K562 (cell line): ENCODE measurements at regions not wholly inside any gene's neighbourhood (a gene's known extent, or its start where the extent isn't known, plus 50 kb on each side); places are given as distances from the start of the nearest gene placed in this dataset.

Experiments used
- ATAC-seq: fragments of 200-7000 bp; cut with Tn5 transposase; 3 replicates; pipeline ENCODE4 v1.9.1; 2020; ENCODE audit warnings: moderate library complexity
- BruUV-seq: library from RNA; stranded (reverse); fragments of 400-500 nt; replicated peaks from 2 replicates; lab custom pipeline; 2021; lab: Mats Ljungman, UMichigan
- CTCF ChIA-PET: fragments of 300-600 bp; formaldehyde crosslinking; extraction: SDS; loops from one replicate; lab custom pipeline; 2021; ENCODE audit warnings: low intra/inter-chr PET ratio; lab: Yijun Ruan, JAX
- POLR2A ChIA-PET: fragments of 300-600, 350-650 bp; sonication (Branson Sonifier 250); formaldehyde crosslinking; extraction: SDS; loops from one replicate; lab custom pipeline; 2021; ENCODE audit warnings: antibody characterized with exemption, inconsistent platforms; lab: Yijun Ruan, JAX
- DNase-seq, 4 experiments: peaks; one replicate each; pipeline versions ENCODE4 v3.0.0 to v3.0.0-alpha.2; 2011 to 2018; ENCODE audit warnings: low spot score in 3 of 4, mixed read lengths in 3 of 4; ENCODE audit errors: extremely low read depth in 1 of 4
- FAIRE-seq: peaks from 2 replicates; lab custom pipeline; 2011; peaks lifted over from hg19 to GRCh38; lab: Jason Lieb, UNC
- H2AFZ ChIP-seq: 2 replicates; pipeline ENCODE4 v1.6.0; 2011; ENCODE audit warnings: low read depth, low read length, control low read depth, inconsistent platforms
- H3K27ac ChIP-seq: fragments of 200-600 bp; 3 replicates; pipeline ENCODE4 v1.8.0; 2011; ENCODE audit warnings: low read depth, mild to moderate bottlenecking, control low read depth, inconsistent platforms, low read length, moderate library complexity, mixed read lengths; ENCODE audit errors: extremely low read depth
- H3K27me3 ChIP-seq, 2 experiments: fragments of 300-600 bp in 1 of 2; 2 replicates in 1 of 2; 3 replicates in 1 of 2; pipeline versions ENCODE4 v1.6.0 to v1.8.0; 2011; ENCODE audit warnings: inconsistent platforms in 2 of 2, low read length in 2 of 2, mild to moderate bottlenecking in 1 of 2, mixed read lengths in 1 of 2, moderate library complexity in 1 of 2; ENCODE audit not compliant: control insufficient read depth in 2 of 2, insufficient read depth in 2 of 2
- H3K36me3 ChIP-seq: fragments of 300-600 bp; 3 replicates; pipeline ENCODE4 v1.8.0; 2011; ENCODE audit warnings: mild to moderate bottlenecking, low read length, inconsistent platforms; ENCODE audit not compliant: control insufficient read depth, insufficient read depth
- H3K4me1 ChIP-seq, 2 experiments: fragments of 200-600 bp in 1 of 2; replicated peaks in 1 of 2; 2 replicates in 1 of 2; 3 replicates in 1 of 2; pipeline versions ENCODE4 v1.5.1 to v1.8.0; 2011; ENCODE audit warnings: inconsistent platforms in 2 of 2, low read length in 2 of 2, mild to moderate bottlenecking in 1 of 2, mixed read lengths in 1 of 2, moderate library complexity in 1 of 2; ENCODE audit not compliant: control insufficient read depth in 2 of 2, insufficient read depth in 2 of 2
- H3K4me2 ChIP-seq: 2 replicates; pipeline ENCODE4 v1.6.1; 2011; ENCODE audit warnings: low read length, control low read depth, inconsistent platforms, mixed read lengths; ENCODE audit not compliant: insufficient read depth
- H3K4me3 ChIP-seq: fragments of 200-600 bp; sonication (generic), shearing (Covaris generic); 2 replicates; pipeline ENCODE4 v1.5.1; 2016; ENCODE audit warnings: control low read depth, inconsistent platforms
- H3K79me2 ChIP-seq: fragments of 200-600 bp; 3 replicates; pipeline ENCODE4 v1.8.0; 2011; ENCODE audit warnings: low read length, inconsistent platforms; ENCODE audit not compliant: control insufficient read depth, insufficient read depth
- H3K9ac ChIP-seq, 2 experiments: 2 replicates each; pipeline versions ENCODE4 v1.6.0 to v1.6.1; 2011; ENCODE audit warnings: low read depth in 2 of 2, low read length in 2 of 2, control low read depth in 1 of 2, inconsistent platforms in 1 of 2, mild to moderate bottlenecking in 1 of 2, mixed read lengths in 1 of 2; ENCODE audit not compliant: insufficient read depth in 1 of 2
- H3K9me1 ChIP-seq: one replicate; pipeline ENCODE4 v1.6.0; 2011; ENCODE audit warnings: inconsistent platforms, mild to moderate bottlenecking, low read length, moderate library complexity; ENCODE audit not compliant: control insufficient read depth, insufficient read depth
- H3K9me3 ChIP-seq: replicated peaks from 2 replicates; pipeline ENCODE4 v1.5.1; 2011; ENCODE audit warnings: low read depth, low read length, inconsistent platforms; ENCODE audit not compliant: control insufficient read depth, insufficient read depth
- H4K20me1 ChIP-seq: replicated peaks from 2 replicates; pipeline ENCODE4 v1.6.1; 2011; ENCODE audit warnings: low read length, inconsistent platforms, mixed read lengths; ENCODE audit not compliant: control insufficient read depth, insufficient read depth
- CBFB ChIP-seq: sonication (generic); formaldehyde crosslinking; IDR thresholded peaks from 2 replicates; pipeline ENCODE4 v1.4.0; 2020; ENCODE audit warnings: mild to moderate bottlenecking, missing genetic modification reagents
- ETS2 ChIP-seq: IDR thresholded peaks from 2 replicates; pipeline ENCODE4 v1.6.1; 2016; ENCODE audit warnings: borderline replicate concordance, missing genetic modification characterization, mild to moderate bottlenecking, moderate library complexity, missing compliant biosample characterization; ENCODE audit not compliant: poor library complexity, severe bottlenecking
- FOXA3 ChIP-seq, 2 experiments: fragments of 450-650 bp in 1 of 2; sonication (generic) in 1 of 2; formaldehyde crosslinking; IDR thresholded peaks in 1 of 2; conservative IDR thresholded peaks in 1 of 2; 2 replicates each; pipeline versions ENCODE4 v1.4.0 to v1.8.0; 2020 to 2022; ENCODE audit warnings: mild to moderate bottlenecking in 2 of 2, missing genetic modification reagents in 1 of 2
- HCFC1 ChIP-seq: IDR thresholded peaks from 2 replicates; pipeline ENCODE4 v1.6.1; 2012; ENCODE audit warnings: low read depth, low read length, improper control_type of control experiment
- KLF13 ChIP-seq: fragments of 450-650 bp; IDR thresholded peaks from 2 replicates; pipeline ENCODE4 v1.6.1; 2016; ENCODE audit warnings: missing genetic modification characterization, low read depth, mild to moderate bottlenecking, missing compliant biosample characterization, moderate library complexity, borderline replicate concordance
- NFYB ChIP-seq: IDR thresholded peaks from 2 replicates; pipeline ENCODE4 v1.6.1; 2011; ENCODE audit warnings: mild to moderate bottlenecking, moderate library complexity; ENCODE audit not compliant: insufficient read length; ENCODE audit errors: extremely low read depth
- RBFOX2 ChIP-seq: fragments of 200-400 bp; formaldehyde crosslinking; IDR thresholded peaks from 2 replicates; pipeline ENCODE4 v1.6.1; 2017; ENCODE audit warnings: low read depth, mild to moderate bottlenecking, low read length, moderate library complexity
- RBM17 ChIP-seq: fragments of 200-400 bp; formaldehyde crosslinking; IDR thresholded peaks from 2 replicates; pipeline ENCODE4 v1.6.1; 2017; ENCODE audit warnings: low read depth, mild to moderate bottlenecking, low read length, borderline replicate concordance
- RBM22 ChIP-seq: fragments of 200-400 bp; formaldehyde crosslinking; IDR thresholded peaks from 2 replicates; pipeline ENCODE4 v1.6.1; 2018; ENCODE audit warnings: low read length, low read depth; ENCODE audit not compliant: poor library complexity, severe bottlenecking
- SMARCC2 ChIP-seq: fragments of 450-650 bp; IDR thresholded peaks from 2 replicates; pipeline ENCODE4 v1.6.1; 2017; ENCODE audit warnings: antibody characterized with exemption, moderate library complexity, mild to moderate bottlenecking, low read depth
- TCF7L2 ChIP-seq: fragments of 150-350 bp; IDR thresholded peaks from 2 replicates; pipeline ENCODE4 v1.6.1; 2016; ENCODE audit warnings: low read depth, mild to moderate bottlenecking, low read length, moderate library complexity
- THRAP3 ChIP-seq: fragments of 450-650 bp; IDR thresholded peaks from 2 replicates; pipeline ENCODE4 v1.6.1; 2016; ENCODE audit warnings: mild to moderate bottlenecking, inconsistent platforms, borderline replicate concordance
- ZBTB34 ChIP-seq: fragments of 250-450 bp; sonication (Bioruptor Pico); IDR thresholded peaks from 2 replicates; pipeline ENCODE4 v1.8.0; 2021; ENCODE audit warnings: mild to moderate bottlenecking, moderate library complexity
- ZBTB8A ChIP-seq: fragments of 450-650 bp; IDR thresholded peaks from 2 replicates; pipeline ENCODE4 v1.6.1; 2018; ENCODE audit warnings: mild to moderate bottlenecking, moderate library complexity; ENCODE audit not compliant: partially characterized antibody
- ZNF140 ChIP-seq: fragments of 250-450 bp; sonication (Bioruptor Pico); IDR thresholded peaks from 2 replicates; pipeline ENCODE4 v1.8.0; 2021; ENCODE audit warnings: moderate library complexity, mild to moderate bottlenecking, inconsistent platforms
- ZNF584 ChIP-seq: fragments of 200-800 bp; sonication (Bioruptor generic); IDR thresholded peaks from 2 replicates; pipeline ENCODE4 v1.6.1; 2016; ENCODE audit warnings: low read depth, mild to moderate bottlenecking, missing genetic modification characterization, missing compliant biosample characterization
- WGBS: fragments of 100-300 bp; shearing (Covaris generic); methylation state at CpG from one replicate; pipeline ENCODE4 v1.1.6; 2016; ENCODE audit warnings: low coverage, mixed read lengths; ENCODE audit not compliant: insufficient coverage; ENCODE audit errors: missing lambda C conversion rate; 5-methylcytosine and 5-hydroxymethylcytosine counted together
- in situ Hi-C: fragments of 300-500 bp; cut with MboI; formaldehyde crosslinking; loops from 4 replicates; pipeline ENCODE4 v1.15.0; 2018; ENCODE audit warnings: inconsistent platforms, mixed read lengths
- intact Hi-C: fragments of 100-400 bp; cut with micrococcal nuclease; formaldehyde crosslinking; loops from 2 replicates; pipeline ENCODE4 v1.14.2; 2022

- H3K27me3 ChIP-seq, result peaks cover 7 to 40% of the 10 kb centered on the region in 2 experiments; a peak in 4 of 5 replicates
- H3K36me3 ChIP-seq, result no peaks in the 10 kb centered on the region
- intact Hi-C loops, result no loop called here
- H3K9me1 ChIP-seq, result no peaks in the 10 kb centered on the region
- DNase-seq (no peak), ATAC-seq (no peak), FAIRE-seq (no peak)
- no peak overlapping the region for H3K9ac ChIP-seq
- 0% methylated on average over 6 of the region's 6 CpGs for WGBS
- no peak overlapping the region for H3K4me3 ChIP-seq
- H2AFZ ChIP-seq, result no peak overlapping the region
- no peaks in the 10 kb centered on the region for H3K79me2 ChIP-seq
- in situ Hi-C loops, result no loop called here
- H4K20me1 ChIP-seq, result no peaks in the 10 kb centered on the region; the same call in 1 of the 2 replicates
- H3K27ac ChIP-seq, result no peak overlapping the region
- no peaks in the 10 kb centered on the region for H3K4me1 ChIP-seq
- POLR2A ChIA-PET, result no interaction called here
- CTCF ChIA-PET, result no interaction called here
- no peaks in the 10 kb centered on the region for H3K9me3 ChIP-seq
- BruUV-seq, result no TSS peak
- TF ChIP-seq RBM22 (no peak), ZBTB34 (CRISPR knock-in tag) (no peak), RBFOX2 (no peak), FOXA3 (CRISPR knock-in tag; conservative IDR thresholded peaks at IDR 0.05 in 1 of 2, IDR thresholded peaks at IDR 0.05 in 1 of 2) (no peak), ZNF584 (CRISPR knock-in tag) (no peak), ZBTB8A (no peak), HCFC1 (no peak), TCF7L2 (no peak), RBM17 (no peak), CBFB (CRISPR knock-in tag) (no peak), KLF13 (no peak), THRAP3 (no peak), ETS2 (tag) (no peak), SMARCC2 (no peak), ZNF140 (CRISPR knock-in tag) (no peak), NFYB (no peak)
- TF ChIP-seq, all 486 proteins: peak for 0
- H3K4me2 ChIP-seq, result no peak overlapping the region
Measured at GRCh38 chr19:32230441-32230840, 115.0 kb upstream of the ZNF507 start.
